HG02852 (cell line): ENCODE measurements at regions not wholly inside any gene's neighbourhood (a gene's known extent, or its start where the extent isn't known, plus 50 kb on each side); places are given as distances from the start of the nearest gene placed in this dataset.
"Not testable (repeated sequence)": the region's sequence is repeated elsewhere in the genome, so short reads cannot be mapped to it uniquely, and the experiment has no call there.

Experiments
- ATAC-seq: cut with Tn5 transposase; IDR thresholded peaks from one replicate; pipeline ENCODE4 v1.9.1; 2021; ENCODE audit warnings: mild to moderate bottlenecking, moderate library complexity; ENCODE audit not compliant: unreplicated experiment

DNA sequence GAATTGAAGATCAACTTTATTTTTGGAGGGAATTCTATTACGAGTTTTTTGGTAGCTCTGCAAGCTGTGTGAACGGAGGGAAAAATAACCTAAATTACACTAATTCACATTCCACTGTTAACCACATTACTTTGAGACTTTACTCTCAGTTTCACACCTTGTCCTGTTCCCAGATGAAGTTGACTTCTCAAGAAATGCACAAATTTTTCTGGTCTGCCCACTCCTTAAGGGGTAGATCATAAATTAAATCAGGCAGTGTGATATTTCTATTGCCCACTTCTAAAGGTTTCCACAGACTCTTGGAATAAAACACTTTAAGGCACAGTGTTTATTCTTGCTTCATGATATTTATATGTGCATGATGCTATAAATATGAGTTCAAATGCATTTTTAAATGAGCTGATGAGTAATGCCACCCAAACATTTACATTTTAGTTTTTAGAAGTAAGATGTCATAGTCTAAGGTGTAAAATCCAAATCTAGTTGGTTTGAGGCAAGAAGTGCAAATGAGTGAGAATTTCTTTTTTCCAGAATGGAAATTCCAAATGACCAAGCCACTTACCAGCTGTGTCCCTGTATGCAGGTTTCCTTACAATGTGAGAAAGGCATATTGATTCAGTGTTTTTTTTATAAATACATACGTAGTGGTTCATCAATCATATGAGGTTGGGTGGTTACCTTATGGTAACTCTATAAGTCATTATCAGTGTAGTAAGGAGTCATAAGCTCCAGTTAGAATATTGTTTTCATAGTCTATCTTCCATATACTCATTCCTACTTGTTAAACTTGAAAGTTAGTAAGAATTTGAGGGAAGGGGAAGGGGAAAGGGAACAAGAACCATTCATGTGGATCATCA, 437.7 kb upstream of the MEF2C start:
- ATAC-seq = no peak

DNA sequence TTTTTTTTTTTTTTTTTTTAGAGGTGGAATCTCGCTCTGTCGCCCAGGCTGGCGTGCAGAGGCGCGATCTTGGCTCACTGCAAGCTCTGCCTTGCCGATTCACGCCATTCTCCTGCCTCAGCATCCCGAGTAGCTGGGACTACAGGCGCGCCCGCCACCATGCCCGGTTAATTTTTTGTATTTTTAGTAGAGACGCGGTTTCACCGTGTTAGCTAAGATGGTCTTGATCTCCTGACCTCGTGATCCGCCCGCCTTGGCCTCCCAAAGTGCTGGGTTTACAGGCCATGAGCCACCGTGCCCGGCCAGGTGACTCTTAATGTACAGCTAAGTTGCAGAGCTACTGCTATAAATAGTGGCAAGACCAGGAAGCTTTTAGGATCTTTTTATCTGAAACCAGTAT, 434.9 kb upstream of the MEF2C start:
- not testable (repeated sequence) for ATAC-seq

GRCh38 chr5:89315286-89316100, 432.5 kb upstream of the MEF2C start:
- ATAC-seq = no peak

DNA sequence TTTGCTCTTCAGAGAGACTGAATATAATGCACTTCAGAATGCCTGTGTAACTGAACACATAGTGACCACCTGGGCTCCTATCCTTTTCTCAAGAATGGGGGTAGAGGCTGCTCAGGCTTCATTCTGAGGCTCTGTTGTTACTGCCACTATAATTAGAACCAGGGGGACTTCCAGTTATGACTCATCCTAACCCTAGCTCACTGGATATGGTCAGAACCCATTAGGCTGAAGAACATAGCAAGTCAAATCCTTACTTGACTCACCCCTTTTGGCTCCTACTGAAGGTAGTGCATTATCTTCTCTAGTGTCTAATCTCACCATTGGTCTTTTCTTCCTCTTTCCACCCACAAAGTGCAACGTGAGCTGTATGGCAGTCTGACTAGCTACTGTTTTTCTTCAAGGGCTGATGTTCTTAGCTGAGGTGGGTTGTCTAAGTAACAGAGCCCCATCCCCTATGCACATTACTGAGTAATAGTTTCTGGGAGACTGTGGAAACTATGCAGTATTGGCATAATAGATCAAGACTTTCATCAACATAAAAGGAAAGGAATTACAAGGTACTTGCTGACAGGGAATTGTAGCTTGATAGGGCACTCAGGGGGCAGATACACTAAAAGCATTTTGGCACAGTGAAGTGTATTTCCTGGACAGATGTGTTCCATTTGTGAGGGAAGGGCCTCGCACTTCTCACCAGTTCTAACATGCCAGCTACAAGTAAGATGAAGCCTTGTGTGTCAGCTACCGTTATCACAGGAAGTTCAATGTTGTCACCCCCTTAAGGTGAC, 431.0 kb upstream of the MEF2C start:
- ATAC-seq = peak; percentile 97

DNA sequence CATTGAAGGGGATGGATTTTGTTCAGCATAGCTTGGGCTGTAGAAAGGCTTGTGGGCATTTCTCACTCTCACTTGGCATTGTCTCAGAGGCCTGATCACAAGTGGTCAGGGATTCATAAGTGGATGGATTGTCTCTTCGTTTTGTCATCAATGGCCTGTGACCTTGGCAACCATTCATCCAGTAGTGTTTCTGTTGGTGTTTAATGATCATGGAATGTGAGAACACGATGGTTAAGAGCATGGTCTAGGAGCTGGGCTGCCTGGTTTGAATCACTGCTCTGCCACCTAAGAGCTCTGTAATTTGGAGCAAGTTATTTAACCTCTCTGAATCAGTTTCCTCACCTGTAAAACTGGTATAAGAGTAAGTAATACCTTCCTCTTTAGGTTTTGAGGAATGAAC, 430.1 kb upstream of the MEF2C start:
- ATAC-seq = no peak

DNA sequence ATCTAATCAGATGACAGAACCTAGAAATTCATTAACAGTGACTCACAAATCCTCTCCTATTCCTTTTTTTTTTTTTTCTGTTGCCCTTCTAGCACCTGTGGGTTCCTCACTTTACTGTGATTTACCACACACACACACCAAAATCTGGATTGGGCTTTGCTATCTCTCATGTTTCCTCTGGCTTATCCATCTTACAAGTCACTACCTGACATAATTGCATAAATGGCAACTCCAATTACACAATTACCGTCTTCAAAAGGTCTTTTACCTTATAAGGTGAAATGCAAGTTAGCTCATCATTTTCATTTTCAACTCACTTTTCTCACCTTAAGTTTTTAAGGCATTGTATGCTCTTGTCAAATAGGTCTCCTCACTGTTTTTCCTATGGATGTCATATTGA, 426.3 kb upstream of the MEF2C start:
- no peak for ATAC-seq

DNA sequence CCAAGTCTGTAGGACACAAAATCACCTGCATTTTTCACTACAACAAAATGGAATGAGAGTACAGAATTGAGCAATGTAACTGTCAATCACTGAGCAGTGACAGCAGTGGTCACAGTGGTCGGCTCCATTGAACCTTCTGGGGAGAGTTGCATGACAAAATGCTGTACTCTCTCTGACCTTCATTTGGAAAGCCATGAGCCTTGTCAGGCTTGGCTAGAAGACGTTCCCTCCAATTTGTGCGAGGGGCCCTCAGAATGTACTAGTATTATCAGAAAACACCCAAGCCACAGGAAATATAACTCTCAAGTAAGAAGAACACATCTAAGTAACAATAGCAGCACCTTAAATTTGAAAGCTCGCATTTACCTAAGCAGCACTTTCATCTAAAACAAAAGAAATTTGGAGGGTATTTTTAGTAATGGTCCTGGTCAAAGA, 425.6 kb upstream of the MEF2C start:
- peak; percentile 95 for ATAC-seq

GRCh38 chr5:89307972-89308371, 425.0 kb upstream of the MEF2C start:
- no peak for ATAC-seq

DNA sequence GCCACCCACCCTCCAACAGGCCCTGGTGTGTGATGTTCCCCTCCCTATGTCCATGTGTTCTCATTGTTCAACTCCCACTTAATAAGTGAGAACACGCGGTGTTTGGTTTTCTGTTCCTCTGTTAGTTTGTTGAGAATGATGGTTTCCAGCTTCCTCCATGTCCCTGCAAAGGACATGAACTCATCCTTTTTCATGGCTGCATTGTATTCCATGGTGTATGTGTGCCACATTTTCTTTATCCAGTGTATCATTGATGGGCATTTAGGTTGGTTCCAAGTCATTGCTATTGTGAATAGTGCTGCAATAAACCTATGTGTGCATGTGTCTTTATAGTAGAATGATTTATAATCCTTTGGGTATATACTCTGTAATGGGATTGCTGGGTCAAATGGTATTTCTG, 424.2 kb upstream of the MEF2C start:
- ATAC-seq = not testable (repeated sequence)

- ATAC-seq = peak; percentile 54
Observed at GRCh38 chr5:89303033-89303480, 420.1 kb upstream of the MEF2C start.

DNA sequence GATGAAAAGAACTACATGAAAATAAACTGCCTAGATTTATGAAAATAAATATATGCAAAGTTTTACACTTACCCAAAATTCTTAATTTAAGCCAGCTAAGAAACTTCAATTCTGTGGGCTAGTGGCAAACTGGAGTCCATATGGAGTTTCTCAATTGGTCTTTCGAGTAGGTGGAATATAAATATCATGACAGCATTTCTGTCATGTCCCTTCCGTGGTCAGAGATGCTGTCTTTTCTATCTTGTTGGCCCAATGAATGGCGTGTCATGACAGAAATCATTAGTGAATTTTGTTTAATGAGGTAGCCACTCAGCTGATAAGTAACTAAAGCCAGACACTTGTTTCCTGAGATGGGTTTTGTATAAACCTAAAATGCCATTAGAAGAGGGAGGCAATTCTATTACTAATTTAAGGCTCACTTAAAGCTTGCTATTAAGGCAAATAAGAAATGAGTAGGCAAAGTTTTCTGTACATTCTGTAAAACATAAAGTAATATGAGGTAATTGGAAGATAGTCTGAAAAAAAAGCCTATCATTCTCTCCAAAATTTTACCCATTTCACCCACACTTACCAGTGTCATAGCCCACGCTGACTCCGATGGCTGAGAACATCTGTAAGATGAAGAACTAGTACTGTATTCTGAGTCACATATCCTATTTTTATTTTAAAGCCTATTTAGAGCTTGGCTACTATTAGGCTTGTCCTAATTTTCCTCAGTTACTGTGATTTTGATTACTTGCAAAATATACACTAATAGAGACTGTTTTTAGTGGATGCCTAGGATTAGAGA, 419.3 kb upstream of the MEF2C start:
- ATAC-seq = peak; percentile 38

DNA sequence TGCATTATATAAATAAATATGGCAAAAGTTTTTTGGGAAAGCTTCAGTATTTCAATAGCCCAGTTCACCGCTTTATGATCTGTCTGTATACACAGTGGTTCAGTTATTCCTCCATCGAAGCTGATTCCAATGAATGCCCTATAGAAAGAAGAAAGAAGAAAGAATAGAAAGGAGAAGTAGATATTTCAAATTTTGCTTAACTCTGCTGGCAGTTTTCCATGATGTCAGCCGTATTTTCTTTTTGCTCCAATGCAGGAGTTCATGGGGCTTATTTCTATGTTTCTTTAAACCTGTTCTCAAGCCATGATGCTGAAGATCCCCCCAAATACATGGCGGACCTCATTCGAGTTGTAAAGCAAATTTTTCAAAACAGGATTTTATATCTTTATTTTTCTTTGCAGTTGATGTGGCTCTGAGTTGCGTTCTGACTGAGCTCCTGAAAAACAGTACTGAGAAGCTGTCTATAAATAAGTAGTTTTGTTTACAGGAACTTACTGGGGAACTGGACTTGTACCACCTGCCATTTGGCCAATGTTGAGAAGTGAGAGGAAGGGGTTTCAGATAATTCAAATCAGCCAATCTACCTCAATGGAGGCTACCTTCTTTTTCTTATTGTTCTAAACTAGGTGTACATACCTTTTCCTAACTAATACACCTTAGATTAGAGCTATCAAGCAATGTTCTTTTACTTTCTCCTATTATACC, 418.5 kb upstream of the MEF2C start:
- peak; percentile 68 for ATAC-seq

DNA sequence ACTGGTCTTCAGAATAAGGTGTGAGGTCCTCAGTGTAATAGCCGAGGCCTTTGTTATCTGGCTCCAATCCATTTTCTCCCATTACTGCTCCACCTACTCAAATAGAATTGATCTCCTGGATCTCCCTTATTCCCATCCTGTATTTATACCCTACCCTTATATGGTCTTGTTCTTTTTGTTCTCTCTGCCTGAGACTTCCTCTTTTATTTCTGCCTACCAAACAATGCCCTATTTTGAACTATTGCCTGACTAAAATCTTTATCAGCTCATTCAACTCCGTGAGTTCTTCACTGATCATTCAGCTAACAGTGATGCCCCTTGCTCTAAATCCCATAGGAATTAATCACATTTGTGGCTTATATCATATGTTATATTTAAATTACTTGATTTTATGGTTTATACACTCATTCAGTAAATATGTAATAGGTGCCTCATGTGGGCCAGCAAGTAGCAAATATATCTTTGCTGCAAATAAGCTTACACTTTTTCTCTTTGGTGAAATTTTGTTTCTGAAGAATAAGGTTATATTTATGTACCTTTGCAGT, 417.5 kb upstream of the MEF2C start:
- ATAC-seq = no peak

GRCh38 chr5:89299998-89300397, 417.0 kb upstream of the MEF2C start:
- ATAC-seq = no peak

GRCh38 chr5:89297066-89297465, 414.1 kb upstream of the MEF2C start:
- no peak for ATAC-seq

GRCh38 chr5:89293810-89294209, 410.8 kb upstream of the MEF2C start:
- no peak for ATAC-seq

GRCh38 chr5:89292487-89292886, 409.5 kb upstream of the MEF2C start:
- ATAC-seq = no peak

DNA sequence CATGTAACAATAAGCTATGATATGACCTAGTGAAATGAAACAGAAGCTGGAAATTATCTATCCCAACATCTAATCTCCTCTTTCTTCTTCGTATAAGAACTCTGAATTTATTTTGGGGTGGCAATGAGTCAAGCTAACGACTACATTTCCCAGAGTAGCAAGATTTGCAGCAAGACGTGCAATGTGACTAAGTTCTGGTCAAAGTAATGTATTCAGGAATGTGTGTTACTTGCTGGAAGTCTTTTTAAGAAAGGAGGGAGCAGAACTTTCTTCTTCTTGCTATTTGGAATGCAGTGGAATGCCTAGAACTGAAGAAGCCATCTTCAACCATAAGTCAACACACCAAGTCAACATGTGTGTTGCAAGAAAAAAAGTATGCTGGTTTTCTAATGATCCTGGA, 406.6 kb upstream of the MEF2C start:
- no peak for ATAC-seq

DNA sequence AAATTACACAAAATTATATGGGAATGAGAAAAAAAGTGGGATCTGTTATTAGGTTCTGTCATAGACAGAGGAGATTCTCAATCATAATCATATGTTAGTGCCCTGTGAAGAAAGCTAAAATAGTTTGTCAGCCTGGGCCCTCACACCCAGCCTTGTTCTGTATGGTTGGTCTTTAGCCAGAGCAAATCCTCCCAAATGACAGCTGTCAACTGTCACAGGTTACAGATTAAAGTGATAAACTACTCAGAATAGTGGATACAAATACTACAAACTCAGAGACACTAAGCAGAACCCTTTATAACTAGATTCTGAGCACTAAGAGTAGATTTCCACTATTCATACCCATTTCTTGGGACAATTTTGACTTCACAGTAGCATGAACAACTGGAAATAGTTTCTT, 405.0 kb upstream of the MEF2C start:
- ATAC-seq = no peak
